C4-2B (cell line): ENCODE measurements at regions not wholly inside any gene's neighbourhood (a gene's known extent, or its start where the extent isn't known, plus 50 kb on each side); places are given as distances from the start of the nearest gene placed in this dataset.

Source experiments
- ZFX ChIP-seq: fragments of 450-650 bp; IDR thresholded peaks from 2 replicates; pipeline ENCODE4 v1.6.1; 2017
- TF ChIP-seq, protein P1 (sequence below): fragments of 450-650 bp; conservative IDR thresholded peaks from 2 replicates; pipeline ENCODE4 v1.5.1; 2017; ENCODE audit warnings: mild to moderate bottlenecking

DNA sequence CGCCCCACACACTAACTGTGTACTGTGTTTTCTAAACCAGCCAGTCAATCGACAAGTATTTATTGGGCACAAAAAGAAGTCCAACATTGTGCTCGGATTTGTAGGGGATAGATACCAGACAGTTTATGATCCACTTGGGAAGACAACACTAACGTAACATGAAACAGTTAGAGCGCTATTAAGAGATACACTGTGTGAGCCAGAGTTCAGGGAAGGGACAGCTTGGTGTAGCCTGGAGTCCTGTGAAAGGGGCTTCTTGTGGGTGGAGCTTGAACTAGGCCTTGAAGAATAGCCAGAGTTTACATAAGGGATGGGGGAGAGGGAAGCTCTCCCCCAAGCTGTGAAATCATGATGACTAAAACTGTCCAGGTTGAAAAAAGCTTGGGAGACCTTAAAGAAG is 176.4 kb upstream of the TCF4 start:
- TF ChIP-seq, protein P1, sequence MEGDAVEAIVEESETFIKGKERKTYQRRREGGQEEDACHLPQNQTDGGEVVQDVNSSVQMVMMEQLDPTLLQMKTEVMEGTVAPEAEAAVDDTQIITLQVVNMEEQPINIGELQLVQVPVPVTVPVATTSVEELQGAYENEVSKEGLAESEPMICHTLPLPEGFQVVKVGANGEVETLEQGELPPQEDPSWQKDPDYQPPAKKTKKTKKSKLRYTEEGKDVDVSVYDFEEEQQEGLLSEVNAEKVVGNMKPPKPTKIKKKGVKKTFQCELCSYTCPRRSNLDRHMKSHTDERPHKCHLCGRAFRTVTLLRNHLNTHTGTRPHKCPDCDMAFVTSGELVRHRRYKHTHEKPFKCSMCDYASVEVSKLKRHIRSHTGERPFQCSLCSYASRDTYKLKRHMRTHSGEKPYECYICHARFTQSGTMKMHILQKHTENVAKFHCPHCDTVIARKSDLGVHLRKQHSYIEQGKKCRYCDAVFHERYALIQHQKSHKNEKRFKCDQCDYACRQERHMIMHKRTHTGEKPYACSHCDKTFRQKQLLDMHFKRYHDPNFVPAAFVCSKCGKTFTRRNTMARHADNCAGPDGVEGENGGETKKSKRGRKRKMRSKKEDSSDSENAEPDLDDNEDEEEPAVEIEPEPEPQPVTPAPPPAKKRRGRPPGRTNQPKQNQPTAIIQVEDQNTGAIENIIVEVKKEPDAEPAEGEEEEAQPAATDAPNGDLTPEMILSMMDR, result no peak
- no peak for TF ChIP-seq ZFX
